Epithelial cell of proximal tubule (primary cell): ENCODE measurements at regions not wholly inside any gene's neighbourhood (a gene's known extent, or its start where the extent isn't known, plus 50 kb on each side); places are given as distances from the start of the nearest gene placed in this dataset.
"Not testable (repeated sequence)": the region's sequence is repeated elsewhere in the genome, so short reads cannot be mapped to it uniquely, and the experiment has no call there.

Experiments
- DNase-seq: peaks from one replicate; pipeline ENCODE4 v3.0.0-alpha.2; 2011; ENCODE audit warnings: low read depth
- H3K4me3 ChIP-seq: 2 replicates; pipeline ENCODE4 v1.5.1; 2011; ENCODE audit warnings: low read depth, mild to moderate bottlenecking, low read length

DNA sequence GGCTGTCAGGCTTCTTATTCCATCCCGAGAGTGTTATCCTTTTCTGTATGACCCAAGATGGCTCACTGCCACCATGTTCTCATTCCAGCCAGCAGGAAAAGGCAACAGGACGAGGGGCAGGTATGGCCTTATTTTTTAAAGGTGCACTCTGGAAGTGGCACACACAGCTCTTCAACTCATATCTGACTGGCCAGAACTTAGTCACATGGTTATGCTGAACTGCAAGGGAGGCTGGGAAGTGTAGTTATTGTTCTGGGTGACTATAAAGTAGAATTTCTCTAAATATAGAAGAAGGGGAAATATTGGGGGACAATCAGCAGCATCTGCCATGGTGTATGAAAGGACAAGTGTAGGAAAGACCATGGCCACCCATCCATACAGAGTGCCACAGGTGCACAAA, 107.6 kb downstream of the SRGAP2 start:
- H3K4me3 ChIP-seq, DNase-seq: not testable (repeated sequence)

DNA sequence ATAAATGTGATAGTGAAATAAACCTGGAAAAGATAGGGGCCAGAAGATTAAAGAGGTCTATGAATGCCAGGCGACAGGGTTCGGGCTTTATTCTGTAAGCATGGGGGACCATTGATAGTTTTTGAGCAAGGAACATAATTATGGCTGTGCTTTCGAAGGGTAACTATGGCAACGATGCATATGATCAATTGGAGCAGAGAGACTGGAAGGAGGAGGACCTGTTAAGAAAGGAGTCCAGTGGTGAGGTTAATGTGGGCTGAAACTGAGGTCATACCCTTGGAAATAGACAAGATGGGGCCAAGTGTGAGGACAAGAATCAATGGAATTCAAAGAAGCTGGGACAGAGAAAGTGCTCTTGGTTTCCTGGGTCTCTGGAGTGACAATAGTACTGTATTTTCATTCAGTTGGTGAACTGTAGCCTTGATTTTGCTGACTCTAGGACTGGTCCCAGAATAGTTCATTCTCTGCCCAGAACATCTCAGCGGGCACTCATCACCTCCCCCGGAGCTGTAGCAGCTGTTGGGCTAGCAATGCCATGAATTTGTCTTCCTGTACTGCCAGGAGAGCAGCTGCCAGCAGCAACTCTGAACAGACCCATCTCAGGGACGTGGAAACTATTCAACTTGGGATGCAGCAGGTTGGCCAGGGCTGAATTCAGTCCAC, 108.4 kb downstream of the SRGAP2 start:
- not testable (repeated sequence) for H3K4me3 ChIP-seq

GRCh38 chr1:206312274-206312665, 108.9 kb downstream of the SRGAP2 start:
- not testable (repeated sequence) for H3K4me3 ChIP-seq, DNase-seq

More for the DNA sequence above, 108.4 kb downstream of the SRGAP2 start:
- DNase-seq, result not testable (repeated sequence)

DNA sequence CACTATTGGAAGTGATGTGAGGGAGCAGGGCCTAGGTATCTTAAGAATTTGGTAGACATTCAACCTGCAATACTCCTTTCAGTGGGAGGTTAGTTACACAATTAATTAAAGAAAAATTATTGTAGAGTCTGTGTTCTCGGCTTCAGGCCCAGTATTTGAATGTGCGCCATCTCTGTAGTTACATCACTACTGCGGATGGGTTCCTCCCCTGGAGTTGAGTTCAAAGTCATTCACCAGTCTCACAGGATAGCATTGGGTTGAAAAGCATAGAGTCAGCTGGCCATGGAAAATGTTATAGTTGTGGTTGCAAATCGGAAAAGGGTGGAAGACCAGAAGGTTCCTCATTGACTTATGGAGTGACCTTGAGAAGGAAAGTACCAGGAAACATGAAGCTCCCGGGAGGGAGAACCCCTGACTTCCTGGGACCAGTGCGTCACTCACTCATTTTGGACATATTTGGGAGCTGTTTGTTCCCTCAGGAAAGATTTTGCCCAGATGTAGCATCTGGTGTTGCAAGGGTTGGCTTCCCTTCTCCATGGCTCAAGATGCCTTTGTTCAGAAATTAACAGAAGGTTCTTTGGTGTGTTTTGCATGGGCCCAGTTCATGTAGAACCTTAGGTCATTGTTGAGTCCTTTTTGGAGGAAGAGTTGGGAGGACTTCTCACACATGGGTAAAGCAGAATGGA, 111.8 kb downstream of the SRGAP2 start:
- not testable (repeated sequence) for DNase-seq, H3K4me3 ChIP-seq

DNA sequence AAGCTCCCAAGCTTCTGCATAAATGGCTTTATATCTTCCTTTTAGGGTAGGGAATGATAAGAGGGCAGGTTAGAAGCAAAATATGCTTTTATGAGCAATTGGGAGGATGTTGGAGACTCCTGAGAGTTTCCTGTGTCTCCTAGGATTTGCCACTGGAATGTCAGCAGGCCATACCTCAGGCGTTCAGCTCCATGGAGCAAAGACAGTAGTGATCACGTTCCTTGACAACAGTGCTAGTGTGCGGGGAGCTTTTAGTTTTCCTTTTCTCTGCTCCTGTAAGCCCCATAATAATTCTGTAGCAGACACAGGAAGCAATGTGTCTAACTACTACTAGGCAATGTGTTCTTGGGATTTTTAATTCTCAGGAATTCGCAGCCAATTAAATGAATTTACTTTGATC, 113.6 kb downstream of the SRGAP2 start:
- H3K4me3 ChIP-seq, DNase-seq: not testable (repeated sequence)

- not testable (repeated sequence) for H3K4me3 ChIP-seq, DNase-seq
Observed at GRCh38 chr1:206317878-206318514, 114.7 kb downstream of the SRGAP2 start.

- H3K4me3 ChIP-seq, DNase-seq: not testable (repeated sequence)
Observed at GRCh38 chr1:206320227-206320626, 116.9 kb downstream of the SRGAP2 start.

DNA sequence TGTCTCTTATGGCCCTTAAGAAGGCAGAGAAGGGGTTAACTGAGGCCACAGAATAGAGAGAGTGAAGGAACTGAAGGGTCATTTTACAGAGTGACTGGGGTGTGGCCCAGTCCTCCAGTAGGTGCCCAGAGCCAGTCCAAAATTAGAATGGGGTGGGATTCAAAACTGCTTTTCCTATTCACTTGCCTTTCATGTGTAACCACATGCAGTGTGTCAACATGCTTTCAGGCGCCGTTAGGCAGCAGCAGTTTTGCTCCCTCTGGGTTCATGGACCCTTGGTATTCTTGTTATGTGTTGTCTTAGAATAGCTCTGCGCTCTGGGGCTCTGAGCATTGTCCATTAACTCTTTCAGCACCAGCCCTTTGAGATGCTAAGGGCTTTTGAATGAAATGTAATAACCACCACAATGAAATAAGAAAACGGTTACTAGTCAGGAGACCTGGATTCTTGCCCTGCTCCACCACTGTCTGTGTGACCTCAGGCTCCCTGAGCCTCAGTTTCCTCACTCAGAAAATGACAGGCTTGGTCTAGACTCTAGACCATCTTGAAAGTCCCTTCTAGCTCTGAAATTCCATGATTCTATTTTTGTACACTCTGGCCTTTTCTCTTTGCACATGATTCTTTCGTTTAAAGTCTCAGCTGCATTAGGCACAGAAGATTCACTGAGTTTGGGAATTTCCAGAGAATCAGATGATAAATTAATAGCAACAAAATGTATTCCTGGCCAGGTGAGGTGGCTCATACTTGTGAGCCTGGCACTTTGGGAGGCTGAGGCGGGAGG, 123.0 kb downstream of the SRGAP2 start:
- not testable (repeated sequence) for DNase-seq

DNA sequence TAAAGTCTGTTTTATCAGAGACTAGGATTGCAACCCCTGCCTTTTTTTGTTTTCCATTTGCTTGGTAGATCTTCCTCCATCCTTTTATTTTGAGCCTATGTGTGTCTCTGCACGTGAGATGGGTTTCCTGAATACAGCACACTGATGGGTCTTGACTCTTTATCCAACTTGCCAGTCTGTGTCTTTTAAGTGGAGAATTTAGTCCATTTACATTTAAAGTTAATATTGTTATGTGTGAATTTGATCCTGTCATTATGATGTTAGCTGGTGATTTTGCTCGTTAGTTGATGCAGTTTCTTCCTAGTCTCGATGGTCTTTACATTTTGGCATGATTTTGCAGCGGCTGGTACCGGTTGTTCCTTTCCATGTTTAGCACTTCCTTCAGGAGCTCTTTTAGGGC, 128.3 kb downstream of the SRGAP2 start:
- H3K4me3 ChIP-seq, DNase-seq: not testable (repeated sequence)

More for the DNA sequence above, 123.0 kb downstream of the SRGAP2 start:
- not testable (repeated sequence) for H3K4me3 ChIP-seq

DNA sequence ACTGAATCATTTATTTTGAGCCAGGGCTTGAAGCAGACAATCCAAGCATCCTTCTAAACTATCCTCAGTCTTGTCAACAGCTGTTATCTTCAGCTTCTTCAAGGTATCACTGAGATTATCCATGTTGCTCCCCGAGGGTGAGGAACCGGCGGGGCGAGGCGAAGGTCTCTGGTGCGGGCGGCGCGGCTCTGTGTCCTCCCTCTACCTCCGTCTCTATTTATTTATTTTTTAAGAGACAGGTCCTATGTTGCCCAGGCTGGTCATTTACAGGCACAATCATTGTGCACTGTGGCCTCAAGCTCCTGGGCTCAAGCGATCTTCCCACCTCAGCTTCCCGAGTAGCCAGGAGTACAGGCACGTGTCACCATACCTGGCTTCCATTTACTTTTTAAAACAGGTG, 130.0 kb downstream of the SRGAP2 start:
- H3K4me3 ChIP-seq, DNase-seq: not testable (repeated sequence)

DNA sequence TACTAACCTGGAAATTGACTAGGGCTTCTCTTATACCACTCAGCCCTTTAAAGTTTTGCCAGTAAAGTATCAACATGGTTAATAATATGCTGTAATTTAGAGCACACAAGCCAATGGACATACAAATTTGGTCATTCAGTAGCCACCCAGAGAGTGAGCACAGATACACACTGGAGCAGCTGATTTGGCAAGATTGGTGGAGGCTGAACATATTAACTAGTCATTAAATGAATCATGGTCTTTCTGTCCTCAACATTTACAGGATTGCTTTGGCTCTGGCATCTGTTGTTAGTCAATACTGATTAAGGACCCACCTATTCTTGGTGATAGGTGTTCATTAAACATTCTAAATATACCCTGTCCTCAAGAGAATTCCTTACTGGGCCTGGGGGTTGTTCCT, 130.6 kb downstream of the SRGAP2 start:
- not testable (repeated sequence) for H3K4me3 ChIP-seq, DNase-seq

DNA sequence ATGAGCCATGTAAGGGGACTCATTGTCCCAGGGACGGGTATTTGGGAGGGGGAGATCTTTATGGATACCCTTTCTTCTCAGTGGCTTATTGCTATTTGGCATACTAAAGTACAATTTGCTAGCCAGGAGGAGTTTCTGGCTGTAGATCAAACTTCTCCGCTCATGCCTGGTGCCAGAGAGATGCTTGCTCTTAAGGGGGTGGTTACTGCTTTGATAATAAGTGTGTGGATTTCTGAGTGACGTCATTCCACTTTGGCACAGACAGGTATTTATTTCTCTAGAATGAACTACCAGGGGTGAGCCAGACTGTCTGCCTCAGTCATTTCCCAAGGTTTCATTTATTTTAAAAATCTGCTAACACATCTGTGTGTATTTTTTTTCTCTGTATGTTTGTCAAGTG, 131.1 kb downstream of the SRGAP2 start:
- not testable (repeated sequence) for H3K4me3 ChIP-seq, DNase-seq

GRCh38 chr1:206335162-206335561, 131.8 kb downstream of the SRGAP2 start:
- H3K4me3 ChIP-seq, DNase-seq: not testable (repeated sequence)

DNA sequence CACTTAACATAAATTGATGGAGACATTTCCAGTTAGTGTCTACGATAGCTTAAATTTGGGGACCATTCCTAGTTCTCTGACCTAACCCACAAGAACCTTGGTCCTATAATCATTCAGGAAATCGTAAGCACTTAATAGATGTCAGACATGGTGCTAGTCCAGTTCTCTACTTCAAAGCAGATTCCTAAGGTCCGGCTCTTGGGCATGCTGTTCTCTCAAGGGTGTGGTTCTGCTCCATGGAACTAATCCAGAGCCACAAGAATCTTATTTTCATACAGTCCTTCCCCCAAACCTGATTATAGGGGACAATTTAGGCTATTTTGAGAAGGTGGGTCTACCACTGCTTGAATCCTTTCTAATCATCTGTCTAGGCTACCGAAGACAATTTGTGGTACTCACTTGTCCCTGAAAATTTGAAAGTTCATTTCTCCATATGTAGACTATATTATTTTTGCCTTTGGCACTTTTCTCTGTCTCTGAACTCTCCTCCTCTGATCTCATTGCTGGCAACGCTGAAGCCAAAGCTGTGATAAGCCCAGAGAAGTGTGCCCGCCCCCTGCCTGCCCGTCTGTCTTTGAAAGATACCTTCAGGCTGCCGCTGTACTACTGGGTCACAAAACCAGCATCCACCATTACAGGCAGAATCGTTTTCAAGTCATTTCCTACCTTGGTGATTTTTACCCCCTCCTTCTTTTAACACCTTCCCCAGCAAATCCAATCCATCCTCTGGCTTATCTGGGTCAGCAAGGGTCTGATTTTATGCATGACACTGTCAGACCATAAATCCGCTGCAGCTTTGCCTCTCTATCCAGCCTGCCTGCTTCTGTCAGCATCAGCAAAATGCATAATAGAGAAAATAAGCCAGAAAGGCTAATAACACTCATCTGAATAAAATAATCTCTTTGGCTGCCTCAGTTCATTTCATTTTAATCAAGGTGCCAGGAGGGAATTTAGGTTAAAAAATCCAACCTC, 132.8 kb downstream of the SRGAP2 start:
- H3K4me3 ChIP-seq, DNase-seq: not testable (repeated sequence)

DNA sequence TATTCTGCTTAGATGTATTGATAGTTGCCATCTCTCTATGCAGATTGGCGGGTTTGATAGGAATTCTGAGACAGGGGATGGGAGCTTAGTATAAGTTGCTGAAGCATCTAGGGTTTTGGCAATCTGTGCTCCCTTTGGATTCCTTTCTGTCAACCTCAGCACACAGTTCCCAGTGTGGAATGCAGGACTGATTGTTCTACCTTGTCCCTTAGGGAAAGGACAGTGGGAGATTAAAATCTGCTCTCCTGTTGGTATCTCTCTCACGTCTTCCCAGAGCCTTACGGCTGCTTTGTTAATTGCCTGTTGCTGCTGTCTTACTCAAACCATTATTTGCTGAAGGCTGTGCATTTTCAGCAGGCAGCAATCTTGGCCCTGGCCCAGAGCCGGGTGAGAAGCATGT, 133.3 kb upstream of the IKBKE start:
- not testable (repeated sequence) for H3K4me3 ChIP-seq, DNase-seq

DNA sequence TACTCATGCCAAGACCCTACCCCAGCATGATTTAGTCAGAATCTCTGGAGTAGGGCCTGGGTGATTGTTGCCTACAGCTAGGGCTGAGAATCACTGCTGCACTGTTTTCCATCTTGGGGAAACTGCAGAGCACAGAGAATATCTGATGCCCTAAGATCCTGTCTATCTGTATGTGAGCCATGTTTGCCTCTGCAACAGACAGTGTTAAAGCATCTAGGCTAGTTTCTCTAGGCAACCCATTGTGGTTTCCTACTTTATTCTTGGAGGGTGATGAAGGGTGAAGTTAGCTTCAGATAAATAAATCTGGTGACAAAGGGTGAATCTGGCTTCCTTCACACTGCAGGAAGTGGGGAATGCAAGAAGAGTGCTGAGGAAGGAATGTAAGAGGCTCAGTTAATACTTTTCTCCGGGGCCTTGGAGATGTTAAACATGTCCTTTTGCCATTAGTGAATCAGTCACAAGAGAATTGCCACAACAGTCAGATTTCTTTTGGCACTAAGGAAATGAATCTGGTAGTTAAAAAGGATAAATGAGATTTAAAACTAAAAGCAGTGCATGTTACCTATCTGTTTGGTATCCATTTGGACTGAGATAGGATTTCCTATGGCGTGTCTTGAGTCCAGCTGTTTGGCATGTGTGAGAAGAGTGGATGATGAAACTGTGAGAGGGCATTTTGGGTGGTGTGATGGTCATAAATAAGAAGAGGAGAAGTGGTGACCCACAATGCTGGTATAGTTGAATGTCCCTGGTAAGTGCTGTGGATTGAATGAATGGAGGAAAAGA, 119.6 kb upstream of the IKBKE start:
- H3K4me3 ChIP-seq, DNase-seq: not testable (repeated sequence)

- not testable (repeated sequence) for H3K4me3 ChIP-seq, DNase-seq
Observed at GRCh38 chr1:206351276-206352052, 118.8 kb upstream of the IKBKE start.
